ENCODE measurements at regions not wholly inside any gene's neighbourhood (a gene's known extent, or its start where the extent isn't known, plus 50 kb on each side); places are given as distances from the start of the nearest gene placed in this dataset.

DNA sequence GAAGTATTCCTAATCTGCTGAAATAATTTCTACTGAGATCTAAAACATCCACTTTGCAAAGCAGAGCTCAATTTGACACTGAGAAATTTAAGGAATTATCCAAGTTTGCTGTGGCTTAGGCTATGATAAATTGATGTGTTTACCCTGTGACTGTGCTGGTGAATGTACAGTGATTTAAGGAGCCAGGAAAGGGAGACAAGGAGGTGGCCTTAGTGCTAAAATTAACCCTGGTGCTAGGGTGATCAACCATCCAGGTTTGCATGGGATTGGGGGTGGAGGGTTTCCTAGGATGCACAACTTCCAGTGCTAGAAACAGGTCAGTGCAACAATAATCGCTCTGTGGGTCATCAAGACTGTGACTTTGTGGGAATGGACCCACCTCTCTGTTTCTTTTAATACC, 307.5 kb upstream of the SPRED2 start:
- Histone ChIP-seq H3K4me1 (ENCODE audit: insufficient read depth) (no peaks in the 10 kb centered on the region), H3K36me3 (replicated peaks; ENCODE audit: insufficient read depth, low read depth) (no peaks in the 10 kb centered on the region), H3K4me3 (no peak overlapping the region), H2AFZ (no peak overlapping the region), H3K79me2 (no peaks in the 10 kb centered on the region), H3K9me3 (ENCODE audit: low read depth) (no peaks in the 10 kb centered on the region), H4K20me1 (ENCODE audit: insufficient read depth, poor library complexity, severe bottlenecking) (no peaks in the 10 kb centered on the region), H3K9me2 (replicated peaks; ENCODE audit: insufficient read depth) (no peaks in the 10 kb centered on the region), H3K27me3 (no peaks in the 10 kb centered on the region), H3K4me2 (no peak overlapping the region), H3K27ac (no peak overlapping the region)
- no peak for TF ChIP-seq CTCF (IDR thresholded peaks at IDR 0.05; ENCODE audit: poor library complexity)
- TF ChIP-seq EZH2 (IDR thresholded peaks at IDR 0.05; ENCODE audit: borderline replicate concordance) = no peak
- TF ChIP-seq EZH2phosphoT487 (IDR thresholded peaks at IDR 0.05; ENCODE audit: low read depth, severe bottlenecking, unreplicated experiment) = no peak
- WGBS (ENCODE audit: low lambda C conversion rate, missing lambda C conversion rate) = 100% methylated on average over 1 of the region's 1 CpG
- DNase-seq (ENCODE audit: low spot score) = no peak

- Histone ChIP-seq H4K20me1 (ENCODE audit: insufficient read depth, poor library complexity, severe bottlenecking) (no peaks in the 10 kb centered on the region), H3K4me3 (no peak overlapping the region), H3K9me2 (replicated peaks; ENCODE audit: insufficient read depth) (no peaks in the 10 kb centered on the region), H3K27ac (no peak overlapping the region), H3K27me3 (no peaks in the 10 kb centered on the region), H2AFZ (no peak overlapping the region), H3K4me2 (no peak overlapping the region), H3K36me3 (replicated peaks; ENCODE audit: insufficient read depth, low read depth) (no peaks in the 10 kb centered on the region), H3K9me3 (ENCODE audit: low read depth) (no peaks in the 10 kb centered on the region), H3K4me1 (ENCODE audit: insufficient read depth) (no peaks in the 10 kb centered on the region), H3K79me2 (no peaks in the 10 kb centered on the region)
- TF ChIP-seq EZH2 (IDR thresholded peaks at IDR 0.05; ENCODE audit: borderline replicate concordance) (no peak), EZH2phosphoT487 (IDR thresholded peaks at IDR 0.05; ENCODE audit: low read depth, severe bottlenecking, unreplicated experiment) (no peak), CTCF (IDR thresholded peaks at IDR 0.05; ENCODE audit: poor library complexity) (no peak)
- no peak for DNase-seq (ENCODE audit: low spot score)
- WGBS (ENCODE audit: low lambda C conversion rate, missing lambda C conversion rate) = 90% methylated on average over 4 of the region's 4 CpGs
Measured at GRCh38 chr2:65737452-65738011, 305.1 kb upstream of the SPRED2 start.

GRCh38 chr2:65731476-65731875, 299.1 kb upstream of the SPRED2 start:
- DNase-seq (ENCODE audit: low spot score) = no peak
- no peaks in the 10 kb centered on the region for H3K36me3 ChIP-seq (replicated peaks; ENCODE audit: insufficient read depth, low read depth)
- no peaks in the 10 kb centered on the region for H3K9me2 ChIP-seq (replicated peaks; ENCODE audit: insufficient read depth)
- H3K4me2 ChIP-seq = no peak overlapping the region
- H3K4me1 ChIP-seq (ENCODE audit: insufficient read depth) = no peaks in the 10 kb centered on the region
- 79% methylated on average over 12 of the region's 12 CpGs for WGBS (ENCODE audit: low lambda C conversion rate, missing lambda C conversion rate)
- H2AFZ ChIP-seq = no peak overlapping the region
- no peak overlapping the region for H3K27ac ChIP-seq
- no peak overlapping the region for H3K4me3 ChIP-seq
- no peaks in the 10 kb centered on the region for H3K27me3 ChIP-seq
- no peaks in the 10 kb centered on the region for H4K20me1 ChIP-seq (ENCODE audit: insufficient read depth, poor library complexity, severe bottlenecking)
- no peaks in the 10 kb centered on the region for H3K79me2 ChIP-seq
- H3K9me3 ChIP-seq (ENCODE audit: low read depth) = peaks cover under 1% of the 10 kb centered on the region
- TF ChIP-seq EZH2phosphoT487 (IDR thresholded peaks at IDR 0.05; ENCODE audit: low read depth, severe bottlenecking, unreplicated experiment) (no peak), EZH2 (IDR thresholded peaks at IDR 0.05; ENCODE audit: borderline replicate concordance) (no peak), CTCF (IDR thresholded peaks at IDR 0.05; ENCODE audit: poor library complexity) (no peak)

DNA sequence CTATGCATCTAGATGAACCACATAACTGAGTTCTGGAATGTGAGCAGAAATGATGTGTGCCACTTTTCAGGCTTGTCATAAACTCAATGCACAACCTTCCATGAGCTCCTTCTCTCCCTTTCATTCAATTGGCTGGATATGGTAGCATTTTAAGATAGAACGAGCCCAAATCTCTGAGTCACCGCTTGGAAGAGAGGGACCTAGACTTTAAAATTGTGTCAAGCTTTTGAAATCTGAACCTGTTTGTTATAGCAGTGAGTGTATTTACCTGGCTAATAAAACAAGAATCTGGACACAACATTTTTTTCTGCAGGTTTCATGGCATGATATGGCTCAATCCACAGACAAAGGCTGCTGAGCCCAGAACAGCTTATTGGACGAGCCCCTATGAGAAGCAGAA, 297.8 kb upstream of the SPRED2 start:
- no peak overlapping the region for H3K27ac ChIP-seq
- 75% methylated on average over 3 of the region's 3 CpGs for WGBS (ENCODE audit: low lambda C conversion rate, missing lambda C conversion rate)
- TF ChIP-seq CTCF (IDR thresholded peaks at IDR 0.05; ENCODE audit: poor library complexity) (no peak), EZH2phosphoT487 (IDR thresholded peaks at IDR 0.05; ENCODE audit: low read depth, severe bottlenecking, unreplicated experiment) (no peak), EZH2 (IDR thresholded peaks at IDR 0.05; ENCODE audit: borderline replicate concordance) (no peak)
- peaks cover 5% of the 10 kb centered on the region for H3K9me3 ChIP-seq (ENCODE audit: low read depth)
- H2AFZ ChIP-seq = no peak overlapping the region
- no peaks in the 10 kb centered on the region for H3K79me2 ChIP-seq
- no peaks in the 10 kb centered on the region for H3K4me1 ChIP-seq (ENCODE audit: insufficient read depth)
- no peak overlapping the region for H3K4me3 ChIP-seq
- H3K4me2 ChIP-seq = no peak overlapping the region
- DNase-seq (ENCODE audit: low spot score) = no peak
- H4K20me1 ChIP-seq (ENCODE audit: insufficient read depth, poor library complexity, severe bottlenecking) = no peaks in the 10 kb centered on the region
- no peaks in the 10 kb centered on the region for H3K27me3 ChIP-seq
- no peaks in the 10 kb centered on the region for H3K36me3 ChIP-seq (replicated peaks; ENCODE audit: insufficient read depth, low read depth)
- H3K9me2 ChIP-seq (replicated peaks; ENCODE audit: insufficient read depth) = no peaks in the 10 kb centered on the region
